Right lobe of liver (tissue), 6 donors: ENCODE measurements at regions not wholly inside any gene's neighbourhood (a gene's known extent, or its start where the extent isn't known, plus 50 kb on each side); places are given as distances from the start of the nearest gene placed in this dataset.

Experiments used
- ATAC-seq, 4 donors: fragments of 200-7000 bp; cut with Tn5 transposase; one replicate each; pipeline ENCODE4 v1.9.1; 2020; ENCODE audit warnings: mild to moderate bottlenecking in 4 of 4, moderate library complexity in 4 of 4
- DNase-seq, 3 donors: peaks; one replicate each; pipeline ENCODE4 v3.0.0-alpha.2; 2020
- H3K27ac ChIP-seq, 3 donors: fragments of 200-600 bp; one replicate each; pipeline ENCODE4 v1.8.0; 2022
- H3K27me3 ChIP-seq, 2 donors: fragments of 200-600 bp; one replicate each; pipeline ENCODE4 v1.8.0; 2022
- H3K36me3 ChIP-seq, 4 donors: fragments of 200-600 bp; sonication (generic) in 1 of 4; one replicate each; pipeline versions ENCODE4 v1.5.1 to v1.8.0; 2017 to 2022; ENCODE audit warnings: control low read depth in 1 of 4
- H3K4me1 ChIP-seq, 4 donors: fragments of 200-600 bp; sonication (generic) in 1 of 4; one replicate each; pipeline versions ENCODE4 v1.5.1 to v1.8.0; 2017 to 2022; ENCODE audit warnings: control low read depth in 1 of 4
- H3K4me3 ChIP-seq, 3 donors: fragments of 200-600 bp; one replicate each; pipeline ENCODE4 v1.8.0; 2022
- H3K9me3 ChIP-seq, 4 donors: fragments of 200-600 bp; sonication (generic) in 1 of 4; one replicate each; pipeline versions ENCODE4 v1.5.1 to v1.8.0; 2017 to 2022; ENCODE audit warnings: control low read depth in 1 of 4
- POLR2A ChIP-seq: fragments of 450-650 bp; IDR thresholded peaks from one replicate; pipeline ENCODE4 v1.6.1; 2017; ENCODE audit warnings: antibody characterized with exemption, mild to moderate bottlenecking
- WGBS: methylation state at CpG from one replicate; pipeline ENCODE4 v1.1.6; 2018; ENCODE audit warnings: low coverage, low lambda C conversion rate; ENCODE audit not compliant: insufficient coverage; ENCODE audit errors: missing lambda C conversion rate; 5-methylcytosine and 5-hydroxymethylcytosine counted together
- intact Hi-C, 2 donors: fragments of 100-400 bp; cut with DNase I; formaldehyde crosslinking; loops; one replicate each; pipeline versions ENCODE4 v1.11.2 to v1.14.1; 2022
- TF ChIP-seq, protein P1 (sequence below), 4 donors: fragments of 200-600 bp in 3 of 4; fragments of 450-650 bp in 1 of 4; IDR thresholded peaks; one replicate each; pipeline versions ENCODE4 v1.5.1 to v1.8.0; 2016 to 2022; ENCODE audit warnings: antibody characterized with exemption in 4 of 4, mild to moderate bottlenecking in 2 of 4
- donor health status: DM: no; HTN: yes; CAD: no.
- donor health status: DM: no; HTN: no; CAD: no.
- donor health status: DM: no; HTN: no; CAD: no.
- donor health status: DM: no; HTN: yes; CAD: no.
- donor health status: DM: no; HTN: yes; CAD: no.

DNA sequence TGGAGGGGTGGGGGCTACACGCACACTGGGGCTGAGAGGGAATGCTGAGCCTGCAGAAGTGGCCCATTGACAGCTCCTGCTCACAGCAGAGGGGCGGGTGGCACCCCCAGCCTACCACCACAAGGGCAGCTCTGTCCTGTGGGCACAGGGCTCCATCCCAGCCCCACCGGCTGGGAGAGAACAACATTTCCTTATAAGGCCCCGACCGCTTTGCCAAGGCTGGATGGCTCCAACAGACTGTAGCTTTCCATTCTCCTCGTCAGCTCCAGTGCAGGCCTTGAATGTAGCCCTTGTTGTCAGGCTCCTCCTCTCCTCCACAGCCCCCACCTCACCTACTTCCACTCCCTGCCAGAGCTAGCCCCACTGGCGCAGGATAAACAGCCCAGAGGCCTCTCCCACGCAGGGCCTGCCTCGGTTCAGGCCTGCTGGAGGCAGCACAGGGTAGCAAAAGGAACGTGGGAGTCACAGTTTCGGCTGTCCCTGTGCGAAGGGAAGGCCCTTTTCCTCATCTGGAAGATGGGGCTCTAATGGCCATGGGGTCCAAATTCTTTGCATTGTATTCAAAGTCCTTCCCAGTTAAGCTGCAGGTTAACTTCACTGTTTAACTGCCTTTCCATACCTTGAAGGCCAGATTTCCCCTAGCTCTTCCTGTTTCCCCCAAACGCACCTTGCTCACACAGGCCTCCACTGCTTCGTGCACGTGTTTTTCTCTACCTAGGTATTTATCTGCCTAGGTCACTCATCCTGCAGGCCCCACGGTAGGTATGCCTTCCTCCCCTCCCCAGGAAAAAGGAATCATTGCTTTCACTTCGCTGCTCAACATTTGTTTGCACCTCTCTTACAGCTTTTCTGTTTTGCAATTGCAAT, 101.6 kb upstream of the LPP start:
- peaks cover 0 to 12% (median 5%) of the 10 kb centered on the region in 4 donors for H3K4me1 ChIP-seq
- H3K9me3 ChIP-seq, result no peaks in the 10 kb centered on the region
- peak; percentile 34 to 53 (median 39) for ATAC-seq
- H3K4me3 ChIP-seq, result no peak overlapping the region
- TF ChIP-seq POLR2A, result no peak
- TF ChIP-seq, protein P1, sequence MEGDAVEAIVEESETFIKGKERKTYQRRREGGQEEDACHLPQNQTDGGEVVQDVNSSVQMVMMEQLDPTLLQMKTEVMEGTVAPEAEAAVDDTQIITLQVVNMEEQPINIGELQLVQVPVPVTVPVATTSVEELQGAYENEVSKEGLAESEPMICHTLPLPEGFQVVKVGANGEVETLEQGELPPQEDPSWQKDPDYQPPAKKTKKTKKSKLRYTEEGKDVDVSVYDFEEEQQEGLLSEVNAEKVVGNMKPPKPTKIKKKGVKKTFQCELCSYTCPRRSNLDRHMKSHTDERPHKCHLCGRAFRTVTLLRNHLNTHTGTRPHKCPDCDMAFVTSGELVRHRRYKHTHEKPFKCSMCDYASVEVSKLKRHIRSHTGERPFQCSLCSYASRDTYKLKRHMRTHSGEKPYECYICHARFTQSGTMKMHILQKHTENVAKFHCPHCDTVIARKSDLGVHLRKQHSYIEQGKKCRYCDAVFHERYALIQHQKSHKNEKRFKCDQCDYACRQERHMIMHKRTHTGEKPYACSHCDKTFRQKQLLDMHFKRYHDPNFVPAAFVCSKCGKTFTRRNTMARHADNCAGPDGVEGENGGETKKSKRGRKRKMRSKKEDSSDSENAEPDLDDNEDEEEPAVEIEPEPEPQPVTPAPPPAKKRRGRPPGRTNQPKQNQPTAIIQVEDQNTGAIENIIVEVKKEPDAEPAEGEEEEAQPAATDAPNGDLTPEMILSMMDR (IDR thresholded peaks at IDR 0.05), result peak in 2 of 4 donors; percentile 9 to 35
- H3K27me3 ChIP-seq, result no peaks in the 10 kb centered on the region
- 64% methylated on average over 9 of the region's 17 CpGs for WGBS
- H3K36me3 ChIP-seq, result no peaks in the 10 kb centered on the region
- DNase-seq, result no peak
- no peak overlapping the region for H3K27ac ChIP-seq
- intact Hi-C loops, result no loop called here

DNA sequence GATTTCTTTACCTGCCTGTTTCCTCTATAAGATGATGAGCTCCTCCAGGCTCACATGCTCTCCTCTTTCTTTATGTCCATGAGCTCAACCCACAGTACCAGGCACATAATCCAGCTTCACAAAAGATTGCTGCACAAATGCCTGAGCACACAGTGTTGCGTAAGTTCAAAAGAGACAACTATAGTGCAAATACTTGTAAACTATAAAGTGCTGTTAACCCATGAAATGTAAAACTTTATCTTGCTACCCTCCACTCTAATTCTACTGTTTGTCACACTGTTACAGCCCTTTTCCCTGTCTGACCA, 101.0 kb upstream of the LPP start:
- intact Hi-C loops, result no loop called here
- TF ChIP-seq, protein P1 (IDR thresholded peaks at IDR 0.05), result no peak
- TF ChIP-seq POLR2A, result no peak
- peaks cover 0 to 12% (median 5%) of the 10 kb centered on the region in 4 donors for H3K4me1 ChIP-seq
- ATAC-seq, result peak in 3 of 4 donors; percentile 44 to 55 (median 47)
- no peaks in the 10 kb centered on the region for H3K27me3 ChIP-seq
- DNase-seq, result no peak
- H3K27ac ChIP-seq, result no peak overlapping the region
- WGBS, result 46% methylated on average over 1 of the region's 1 CpG
- no peak overlapping the region for H3K4me3 ChIP-seq
- no peaks in the 10 kb centered on the region for H3K36me3 ChIP-seq
- H3K9me3 ChIP-seq, result no peaks in the 10 kb centered on the region

DNA sequence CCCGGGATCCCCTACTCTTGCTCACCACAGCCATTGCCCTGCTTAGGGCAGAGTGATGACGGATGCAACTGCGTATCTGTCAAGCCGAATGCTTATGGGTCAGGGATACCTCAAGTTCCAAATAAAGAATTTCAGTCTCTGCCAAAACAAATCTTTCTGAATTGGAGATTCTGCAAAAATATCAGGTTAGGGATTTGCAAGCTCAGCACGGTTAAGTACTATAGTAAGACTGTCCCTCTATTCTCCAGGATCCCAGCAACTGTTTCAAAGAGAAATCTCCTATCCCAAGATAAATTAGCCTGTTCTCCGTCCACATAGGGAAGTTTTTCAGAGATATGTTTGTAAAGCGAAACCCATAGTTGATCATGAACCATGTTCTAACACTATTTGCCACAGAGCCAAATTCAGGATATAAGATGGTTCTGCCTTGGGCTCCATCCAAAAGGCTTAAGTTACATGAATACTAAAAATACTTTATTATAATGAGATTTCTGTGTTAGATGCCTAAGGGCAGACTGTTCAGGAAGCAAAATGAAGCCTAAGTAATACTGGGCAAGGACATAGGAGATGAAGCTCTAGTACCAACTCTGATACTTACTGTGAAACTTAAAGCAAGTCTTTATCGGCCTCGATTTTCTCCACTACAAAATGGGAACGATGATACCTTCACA, 100.1 kb upstream of the LPP start:
- peaks cover 0 to 12% (median 5%) of the 10 kb centered on the region in 4 donors for H3K4me1 ChIP-seq
- TF ChIP-seq, protein P1 (IDR thresholded peaks at IDR 0.05), result no peak
- no peak for TF ChIP-seq POLR2A
- H3K36me3 ChIP-seq, result no peaks in the 10 kb centered on the region
- no peak overlapping the region for H3K4me3 ChIP-seq
- ATAC-seq, result no peak
- H3K9me3 ChIP-seq, result no peaks in the 10 kb centered on the region
- no peak for DNase-seq
- no peaks in the 10 kb centered on the region for H3K27me3 ChIP-seq
- intact Hi-C loops, result no loop called here
- no peak overlapping the region for H3K27ac ChIP-seq
- WGBS, result 78% methylated on average over 10 of the region's 10 CpGs

DNA sequence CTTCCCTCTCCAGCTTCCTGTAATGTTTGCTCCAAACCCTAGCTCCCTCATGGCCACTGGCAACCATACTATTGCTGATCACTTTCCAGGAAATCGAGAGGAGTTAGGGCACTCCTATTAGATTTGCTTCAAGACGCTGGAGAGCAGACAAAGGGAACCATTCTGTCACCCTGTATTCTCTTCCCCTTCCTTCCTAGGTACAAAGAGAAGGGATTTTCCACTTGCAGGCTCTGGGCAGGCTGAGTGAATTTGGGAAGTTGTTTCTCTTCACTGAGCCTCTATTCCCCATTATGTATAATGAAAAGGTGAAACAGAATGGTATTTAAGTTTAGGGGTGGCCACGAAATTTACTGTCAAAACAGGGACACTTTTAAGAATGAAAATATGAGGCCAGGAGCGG, 99.4 kb upstream of the LPP start:
- ATAC-seq (no peak), DNase-seq (no peak)
- Histone ChIP-seq H3K9me3 (no peaks in the 10 kb centered on the region), H3K27ac (no peak overlapping the region), H3K27me3 (no peaks in the 10 kb centered on the region), H3K36me3 (no peaks in the 10 kb centered on the region), H3K4me1 (peaks cover 0 to 12% (median 5%) of the 10 kb centered on the region in 4 donors), H3K4me3 (no peak overlapping the region)
- intact Hi-C loops, result no loop called here
- WGBS, result 92% methylated on average over 4 of the region's 4 CpGs
- TF ChIP-seq, protein P1 (IDR thresholded peaks at IDR 0.05), result no peak
- TF ChIP-seq POLR2A, result no peak
